GM18517 (cell line): ENCODE measurements at regions not wholly inside any gene's neighbourhood (a gene's known extent, or its start where the extent isn't known, plus 50 kb on each side); places are given as distances from the start of the nearest gene placed in this dataset.
"Not testable (repeated sequence)": the region's sequence is repeated elsewhere in the genome, so short reads cannot be mapped to it uniquely, and the experiment has no call there.

ENCODE experiments used
- ATAC-seq: cut with Tn5 transposase; IDR thresholded peaks from one replicate; pipeline ENCODE4 v1.9.1; 2021; ENCODE audit warnings: mild to moderate bottlenecking, moderate library complexity; ENCODE audit not compliant: unreplicated experiment

- ATAC-seq = no peak
Measured at GRCh38 chr16:6753553-6753952, 579.1 kb upstream of the RBFOX1 start.

GRCh38 chr16:6751191-6751590 is 581.5 kb upstream of the RBFOX1 start:
- no peak for ATAC-seq

GRCh38 chr16:6749698-6750097 is 582.9 kb upstream of the RBFOX1 start:
- ATAC-seq = no peak

- not testable (repeated sequence) for ATAC-seq
Measured at GRCh38 chr16:6736302-6736701, 596.3 kb upstream of the RBFOX1 start.

DNA sequence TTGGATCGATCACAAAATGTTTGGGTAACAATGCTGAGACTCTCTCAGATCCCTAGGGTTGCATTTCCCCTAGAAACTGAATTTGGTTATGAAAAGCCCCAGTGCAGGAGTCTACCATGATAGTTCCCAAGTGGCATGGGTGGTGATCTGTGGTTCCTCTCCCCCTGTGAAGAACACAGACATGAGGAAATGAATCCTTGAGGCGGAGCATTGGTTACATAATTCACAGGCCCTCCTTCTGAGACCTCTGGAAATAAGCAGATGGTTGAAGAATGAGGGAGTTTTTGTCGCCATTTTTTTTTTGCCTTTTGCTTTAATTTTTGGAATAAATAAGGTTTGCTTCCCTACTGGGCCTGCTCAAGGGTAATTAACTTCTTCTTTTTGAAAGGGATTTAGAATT is 597.0 kb upstream of the RBFOX1 start:
- no peak for ATAC-seq

GRCh38 chr16:6732166-6732565 is 600.5 kb upstream of the RBFOX1 start:
- ATAC-seq = no peak

DNA sequence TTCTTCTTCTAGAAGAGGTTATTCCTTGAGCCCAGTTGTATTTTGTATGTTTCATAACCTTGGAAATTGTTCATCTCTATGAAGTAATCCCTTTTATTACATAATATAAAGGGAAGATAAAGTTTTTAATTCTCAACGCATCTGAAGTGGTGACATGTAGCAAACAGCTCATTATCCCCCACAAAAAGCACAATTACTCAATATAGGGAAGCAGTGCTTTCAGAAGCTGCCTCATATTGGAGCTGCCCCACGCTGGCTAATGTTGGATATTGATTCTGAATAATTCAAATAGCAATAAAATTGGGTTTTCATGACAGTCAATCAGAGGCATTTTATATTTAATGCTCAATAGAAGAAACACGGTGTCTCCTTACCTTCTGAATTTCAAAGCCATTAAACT is 604.3 kb upstream of the RBFOX1 start:
- no peak for ATAC-seq

- ATAC-seq = no peak
Measured at GRCh38 chr16:6726621-6727020, 606.0 kb upstream of the RBFOX1 start.

DNA sequence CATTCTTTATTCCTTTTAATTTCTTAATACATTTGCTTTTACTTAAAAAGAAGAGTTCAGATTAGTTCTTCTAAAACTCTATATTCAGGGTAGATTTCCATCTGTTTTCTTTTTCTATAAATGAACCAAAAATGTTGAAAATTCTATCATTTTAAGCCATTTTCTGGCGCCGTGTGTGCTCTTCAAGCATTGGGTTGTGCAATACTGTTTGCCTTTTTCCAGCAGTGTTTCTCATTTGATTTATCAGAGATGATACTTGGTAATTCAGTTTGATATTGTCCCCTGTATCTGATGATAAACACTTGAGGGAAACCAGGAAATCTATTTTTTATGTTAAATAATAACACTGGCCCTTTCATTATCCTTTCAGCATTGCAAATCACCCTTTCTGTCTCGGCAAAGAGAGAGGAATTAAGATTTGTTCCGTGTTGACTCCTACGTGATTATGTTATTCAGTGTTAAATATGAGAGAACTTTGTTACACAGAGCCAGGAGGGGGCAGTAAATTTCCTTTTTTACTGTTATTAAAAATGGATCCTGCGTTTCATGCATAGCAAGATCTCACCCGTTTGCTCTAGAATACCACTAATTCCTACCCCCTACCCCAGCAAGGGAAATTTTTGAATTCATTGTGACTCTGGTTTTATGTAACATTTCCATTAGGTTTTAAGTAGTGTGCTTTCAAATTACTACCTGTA is 606.9 kb upstream of the RBFOX1 start:
- no peak for ATAC-seq

DNA sequence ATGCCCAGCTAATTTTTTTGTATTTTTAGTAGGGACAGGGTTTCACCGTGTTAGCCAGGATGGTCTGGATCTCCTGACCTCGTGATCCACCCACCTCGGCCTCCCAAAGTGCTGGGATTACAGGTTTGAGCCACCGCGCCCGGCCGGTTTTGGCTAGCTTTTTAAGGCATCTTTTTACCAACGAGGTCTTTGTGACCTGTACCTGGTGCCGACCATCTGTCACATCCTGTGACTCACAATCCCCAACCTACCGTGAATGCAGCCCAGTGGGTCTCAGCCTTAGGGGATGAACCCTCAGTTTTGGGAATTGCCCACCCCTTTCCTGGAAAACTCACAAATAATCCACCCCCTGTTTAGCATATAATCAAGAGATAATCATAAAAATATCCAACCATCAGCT is 607.4 kb upstream of the RBFOX1 start:
- ATAC-seq = not testable (repeated sequence)

- ATAC-seq = no peak
Measured at GRCh38 chr16:6722786-6723185, 609.9 kb upstream of the RBFOX1 start.

DNA sequence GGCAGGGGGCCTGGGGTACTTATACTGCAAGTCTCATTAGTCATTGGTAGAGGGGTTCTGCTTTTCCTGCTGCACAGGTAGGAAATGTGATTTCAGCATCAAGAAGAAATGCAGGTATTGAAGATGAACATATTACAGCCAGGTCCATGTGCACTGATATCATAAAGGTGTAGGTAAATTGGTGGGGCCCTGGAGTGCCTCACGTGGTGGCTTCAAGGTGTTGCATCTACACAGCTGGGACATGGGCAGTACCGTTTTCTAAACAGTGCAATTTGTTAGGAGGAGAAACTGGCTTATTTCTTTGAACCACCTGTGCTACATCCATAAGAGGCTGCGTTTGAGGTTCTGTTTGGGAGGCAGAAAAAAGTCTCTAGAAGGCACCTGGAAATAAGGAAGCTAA is 618.1 kb upstream of the RBFOX1 start:
- ATAC-seq = no peak

DNA sequence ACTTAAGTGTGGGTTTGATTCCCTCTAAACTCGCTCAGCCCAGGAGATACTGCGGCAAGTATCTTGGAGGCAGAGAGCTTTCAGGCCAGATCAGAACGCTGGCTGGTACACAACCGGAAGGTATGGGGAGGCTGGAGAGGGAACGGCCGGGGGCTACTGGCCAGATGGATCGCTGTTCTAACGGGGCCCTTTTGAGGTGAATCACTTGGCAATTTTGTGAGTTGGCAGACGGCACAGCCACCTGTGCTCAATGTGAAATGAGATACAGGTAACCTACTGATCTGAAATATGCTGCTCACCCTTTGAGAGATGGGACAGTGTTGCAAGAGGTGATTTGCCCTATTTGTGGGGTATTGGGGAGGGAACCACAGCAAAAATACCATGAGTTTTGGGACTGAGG is 622.9 kb upstream of the RBFOX1 start:
- no peak for ATAC-seq

GRCh38 chr16:6708576-6709215 is 623.9 kb upstream of the RBFOX1 start:
- no peak for ATAC-seq

DNA sequence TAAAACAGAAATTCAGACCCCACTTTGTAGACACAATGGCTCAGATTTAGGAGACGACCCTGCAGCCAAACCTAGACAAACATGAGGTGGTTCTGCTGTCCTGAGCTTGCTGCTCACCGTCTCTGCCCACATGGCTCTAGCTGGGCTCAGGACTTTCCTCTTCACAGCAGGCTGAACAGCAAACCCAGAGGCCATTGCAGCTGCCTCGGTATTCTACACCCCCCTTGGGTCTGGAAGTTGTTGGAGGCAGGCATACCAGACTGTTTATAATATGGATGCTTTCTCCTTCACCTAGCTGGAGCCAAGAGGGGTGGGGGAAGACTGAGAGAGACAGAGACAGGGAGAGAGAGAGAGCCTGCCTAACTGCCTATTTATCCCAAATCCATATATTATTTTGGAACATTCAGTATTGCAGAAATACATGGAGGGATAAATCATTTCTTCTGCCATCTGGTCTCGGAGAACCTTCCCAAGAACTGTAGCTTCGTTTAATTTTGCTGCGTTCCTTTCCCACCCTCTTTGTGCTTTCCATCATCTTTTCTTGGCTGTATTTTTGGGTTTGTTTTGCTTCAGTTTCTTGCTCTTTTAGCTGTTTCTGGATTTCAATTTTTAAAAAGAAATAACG is 628.2 kb upstream of the RBFOX1 start:
- no peak for ATAC-seq

DNA sequence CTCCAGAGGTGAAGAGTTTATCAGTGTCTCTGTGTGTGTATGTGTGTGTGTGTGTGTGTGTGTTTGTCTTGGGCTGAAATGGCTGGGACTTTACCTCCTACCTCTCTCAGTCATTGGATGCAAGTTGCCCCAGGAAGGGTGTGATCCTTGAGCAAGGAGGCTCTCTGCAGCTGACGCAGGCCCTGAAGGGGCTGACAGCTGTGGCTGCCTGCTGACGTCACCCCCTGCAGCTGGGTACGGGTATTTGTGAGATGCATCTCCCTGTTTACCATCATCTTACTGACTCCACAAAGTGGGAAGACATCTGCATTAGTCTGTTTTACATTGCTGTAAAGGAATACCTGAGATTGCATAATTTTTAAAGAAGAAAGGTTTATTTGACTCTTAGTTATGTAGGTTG is 631.5 kb upstream of the RBFOX1 start:
- ATAC-seq = no peak

GRCh38 chr16:6698548-6698947 is 634.1 kb upstream of the RBFOX1 start:
- no peak for ATAC-seq

DNA sequence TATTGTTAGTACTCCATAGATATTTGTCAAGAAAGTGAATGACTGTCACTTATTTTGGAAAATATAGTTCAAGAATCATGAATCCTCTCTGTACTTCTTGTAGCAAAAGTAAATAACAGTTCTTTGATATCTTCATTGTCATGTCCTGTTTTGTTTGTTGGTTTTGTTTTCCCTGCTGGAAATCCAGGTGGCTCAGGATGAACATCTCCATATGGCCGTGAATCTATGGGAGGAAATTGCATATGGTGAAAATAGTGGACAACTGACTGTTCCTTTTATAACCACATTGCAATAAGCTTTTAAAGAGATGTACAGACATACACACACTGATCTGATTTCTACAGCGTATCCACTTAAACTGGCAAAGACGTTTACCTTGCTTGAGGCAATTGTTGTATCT is 637.0 kb upstream of the RBFOX1 start:
- ATAC-seq = no peak

DNA sequence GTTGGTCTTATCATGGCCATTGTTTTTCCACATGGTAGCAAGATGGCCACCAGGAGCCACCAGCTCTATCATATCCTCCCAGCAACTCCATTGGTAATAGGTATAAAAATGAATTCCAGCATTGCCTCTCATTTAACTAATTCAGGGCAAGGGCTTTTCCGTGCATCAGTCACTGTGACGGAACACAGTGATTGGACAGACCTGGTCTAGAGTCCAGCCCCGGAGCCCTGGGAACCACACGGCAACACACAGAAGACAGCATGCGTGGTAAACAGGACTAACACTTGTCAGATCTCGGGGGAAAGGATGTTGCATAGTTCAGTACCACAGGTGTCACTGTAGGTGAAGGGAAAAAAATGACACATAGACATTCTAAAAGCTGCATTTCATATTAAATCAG is 638.0 kb upstream of the RBFOX1 start:
- no peak for ATAC-seq

DNA sequence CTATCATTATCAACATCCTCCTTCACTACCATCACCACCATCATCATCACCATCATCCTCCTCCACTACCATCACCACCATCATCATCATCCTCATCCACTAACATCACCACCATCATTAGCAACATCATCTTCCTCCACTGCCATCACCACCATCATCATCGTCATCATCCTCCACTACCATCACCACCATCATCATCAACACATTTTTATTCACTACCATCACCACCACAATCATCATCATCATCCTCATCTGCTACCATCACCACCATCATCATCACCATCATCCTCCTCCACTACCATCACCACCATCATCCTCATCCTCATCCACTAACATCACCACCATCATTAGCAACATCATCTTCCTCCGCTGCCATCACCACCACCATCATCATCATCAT is 639.2 kb upstream of the RBFOX1 start:
- ATAC-seq = not testable (repeated sequence)

DNA sequence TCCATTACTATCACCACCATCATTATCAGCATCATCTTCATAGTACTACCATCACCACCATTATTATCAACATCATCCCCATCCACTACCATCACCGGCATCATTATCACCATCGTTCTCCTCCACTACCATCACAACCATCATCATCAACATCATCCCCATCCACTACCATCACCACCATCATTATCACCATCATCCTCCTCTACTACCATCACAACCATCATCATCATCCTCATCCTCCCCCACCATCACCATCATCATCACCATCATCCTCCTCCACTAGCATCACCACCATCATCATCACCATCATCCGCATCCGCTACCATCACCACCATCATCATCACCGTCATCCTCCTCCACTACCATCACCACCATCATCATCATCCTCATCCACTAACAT is 639.8 kb upstream of the RBFOX1 start:
- no peak for ATAC-seq

GRCh38 chr16:6690741-6691140 is 641.9 kb upstream of the RBFOX1 start:
- ATAC-seq = no peak
